Mucosa of rectum (tissue), 2 donors: ENCODE measurements at regions not wholly inside any gene's neighbourhood (a gene's known extent, or its start where the extent isn't known, plus 50 kb on each side); places are given as distances from the start of the nearest gene placed in this dataset.

Experiments used
- H3K27ac ChIP-seq, 2 donors: one replicate each; pipeline ENCODE4 v1.7.0; 2013; ENCODE audit warnings: inconsistent platforms in 2 of 2, low read depth in 2 of 2, low read length in 2 of 2
- H3K27me3 ChIP-seq, 2 donors: one replicate each; pipeline ENCODE4 v1.7.0; 2013; ENCODE audit warnings: low read length in 2 of 2; ENCODE audit not compliant: control insufficient read depth in 2 of 2, insufficient read depth in 2 of 2
- H3K36me3 ChIP-seq, 2 donors: one replicate each; pipeline ENCODE4 v1.7.0; 2013; ENCODE audit warnings: low read length in 2 of 2; ENCODE audit not compliant: control insufficient read depth in 2 of 2, insufficient read depth in 2 of 2
- H3K4me1 ChIP-seq, 2 donors: one replicate each; pipeline ENCODE4 v1.7.0; 2013; ENCODE audit warnings: low read length in 2 of 2, mild to moderate bottlenecking in 1 of 2; ENCODE audit not compliant: control insufficient read depth in 2 of 2, insufficient read depth in 2 of 2
- H3K4me3 ChIP-seq, 2 donors: one replicate each; pipeline ENCODE4 v1.7.0; 2013; ENCODE audit warnings: low read length in 2 of 2
- H3K9ac ChIP-seq, 2 donors: one replicate each; pipeline ENCODE4 v1.7.0; 2013; ENCODE audit warnings: low read length in 2 of 2, low read depth in 1 of 2, mild to moderate bottlenecking in 1 of 2
- H3K9me3 ChIP-seq, 2 donors: one replicate each; pipeline ENCODE4 v1.7.0; 2013; ENCODE audit warnings: low read length in 2 of 2; ENCODE audit not compliant: control insufficient read depth in 2 of 2
- donor health status: healthy.
- donor health status: Normal muscosa, but diverticular disease.

DNA sequence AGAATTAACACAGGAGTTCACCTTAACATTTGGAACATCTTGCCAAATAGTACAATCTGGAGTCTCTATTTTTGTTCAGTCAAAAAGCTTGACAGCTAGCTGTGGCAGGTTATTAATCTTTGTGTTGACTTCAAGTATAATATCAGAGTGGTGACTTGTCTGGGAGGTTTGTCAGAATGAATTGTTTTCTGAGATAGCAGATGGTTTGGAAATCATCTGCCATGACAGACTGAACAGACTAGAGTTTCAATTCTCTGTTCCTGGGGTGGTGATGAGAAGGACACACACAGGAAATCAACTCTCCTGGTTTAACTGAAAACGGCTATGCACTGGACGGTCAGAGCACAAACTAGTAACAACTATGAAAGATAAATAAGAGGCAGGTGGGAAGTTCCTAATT is 203.3 kb upstream of the EMCN start:
- Histone ChIP-seq H3K9me3 (no peaks in the 10 kb centered on the region), H3K4me1 (no peaks in the 10 kb centered on the region), H3K27me3 (no peaks in the 10 kb centered on the region), H3K36me3 (no peaks in the 10 kb centered on the region), H3K27ac (no peak overlapping the region), H3K4me3 (no peak overlapping the region), H3K9ac (no peak overlapping the region)

DNA sequence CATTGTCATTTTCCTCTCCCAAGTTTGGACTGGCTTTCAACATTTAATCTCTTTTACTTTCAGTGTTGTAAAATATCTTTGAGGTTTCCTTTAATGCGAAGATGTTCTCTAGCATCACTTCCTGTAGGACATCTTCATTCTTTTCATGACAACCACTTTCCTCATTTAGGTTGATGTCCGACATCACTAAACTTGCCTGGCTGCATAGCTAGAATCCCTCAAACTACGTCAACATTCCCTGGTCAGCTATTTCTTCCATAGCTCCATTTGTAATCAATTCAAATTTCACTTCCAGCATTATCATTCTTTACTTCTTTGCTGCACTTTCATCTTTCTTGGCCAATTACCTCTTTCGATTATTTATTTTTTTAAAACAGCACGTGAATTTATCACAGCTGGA is 198.6 kb upstream of the EMCN start:
- Histone ChIP-seq H3K36me3 (no peaks in the 10 kb centered on the region), H3K4me3 (no peak overlapping the region), H3K4me1 (no peaks in the 10 kb centered on the region), H3K27me3 (no peaks in the 10 kb centered on the region), H3K9ac (no peak overlapping the region), H3K9me3 (no peaks in the 10 kb centered on the region), H3K27ac (no peak overlapping the region)

DNA sequence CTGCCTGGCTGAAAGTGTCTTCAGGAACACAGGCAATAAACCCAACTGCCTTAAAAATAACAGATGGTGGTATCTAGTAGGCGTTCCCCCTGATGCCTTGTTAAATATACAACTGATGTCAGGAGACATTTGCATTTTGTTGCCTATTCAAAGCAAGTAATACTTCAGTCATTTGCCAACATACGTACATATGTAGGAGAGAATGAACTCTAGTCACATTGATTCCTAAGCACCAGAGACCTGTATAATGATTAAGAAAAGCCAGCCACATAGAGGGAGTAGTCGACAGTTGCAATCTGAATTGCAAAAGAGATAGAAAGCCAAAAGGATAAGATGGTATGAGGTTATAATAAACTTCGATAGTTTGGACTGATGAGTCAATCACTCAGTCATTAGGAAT is 191.0 kb upstream of the EMCN start:
- Histone ChIP-seq H3K4me1 (no peaks in the 10 kb centered on the region), H3K27me3 (no peaks in the 10 kb centered on the region), H3K4me3 (no peak overlapping the region), H3K9ac (no peak overlapping the region), H3K36me3 (no peaks in the 10 kb centered on the region), H3K9me3 (no peaks in the 10 kb centered on the region), H3K27ac (no peak overlapping the region)

DNA sequence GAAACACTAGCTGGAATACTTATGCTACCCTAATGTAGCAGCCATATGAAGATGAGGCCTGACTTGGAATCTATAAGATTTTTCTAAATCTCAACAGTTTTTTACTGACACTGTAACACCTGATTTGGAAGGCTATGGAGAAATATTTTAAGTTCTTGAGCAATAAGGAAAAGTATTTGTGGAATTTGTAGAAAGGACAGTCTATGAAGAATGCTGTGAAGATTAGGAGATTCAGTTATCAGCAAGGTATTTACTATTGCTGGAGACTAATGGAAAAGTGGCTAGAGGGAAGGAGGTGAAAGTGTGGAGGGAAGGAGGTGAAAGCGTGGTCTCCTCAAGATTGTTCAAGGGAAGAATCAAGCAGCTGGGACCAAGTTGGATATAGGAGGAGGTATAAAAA is 190.0 kb upstream of the EMCN start:
- Histone ChIP-seq H3K9ac (no peak overlapping the region), H3K36me3 (no peaks in the 10 kb centered on the region), H3K4me1 (no peaks in the 10 kb centered on the region), H3K27ac (no peak overlapping the region), H3K9me3 (no peaks in the 10 kb centered on the region), H3K27me3 (no peaks in the 10 kb centered on the region), H3K4me3 (no peak overlapping the region)

DNA sequence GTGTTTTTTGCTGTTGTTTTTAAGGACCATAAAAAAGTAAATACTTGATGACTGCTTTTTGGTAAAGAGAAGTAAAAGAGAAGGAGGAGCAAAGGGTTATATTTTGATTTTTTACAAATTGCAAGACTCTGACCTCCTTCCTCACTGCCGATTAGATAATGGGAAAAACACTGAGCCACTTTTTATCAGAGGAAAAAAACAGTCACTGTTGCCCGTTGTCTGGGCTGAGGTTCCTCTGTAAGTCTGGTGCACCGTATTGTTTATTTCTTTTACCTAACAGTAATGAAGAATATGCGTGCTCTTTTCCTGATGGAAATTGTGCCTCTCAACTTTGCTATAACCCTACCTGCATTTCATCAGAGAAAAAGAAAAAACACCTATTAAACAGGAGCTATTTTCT is 178.7 kb upstream of the EMCN start:
- no peaks in the 10 kb centered on the region for H3K27me3 ChIP-seq
- no peaks in the 10 kb centered on the region for H3K4me1 ChIP-seq
- no peaks in the 10 kb centered on the region for H3K36me3 ChIP-seq
- H3K4me3 ChIP-seq: no peak overlapping the region
- no peak overlapping the region for H3K9ac ChIP-seq
- H3K27ac ChIP-seq: no peak overlapping the region
- H3K9me3 ChIP-seq: no peaks in the 10 kb centered on the region

DNA sequence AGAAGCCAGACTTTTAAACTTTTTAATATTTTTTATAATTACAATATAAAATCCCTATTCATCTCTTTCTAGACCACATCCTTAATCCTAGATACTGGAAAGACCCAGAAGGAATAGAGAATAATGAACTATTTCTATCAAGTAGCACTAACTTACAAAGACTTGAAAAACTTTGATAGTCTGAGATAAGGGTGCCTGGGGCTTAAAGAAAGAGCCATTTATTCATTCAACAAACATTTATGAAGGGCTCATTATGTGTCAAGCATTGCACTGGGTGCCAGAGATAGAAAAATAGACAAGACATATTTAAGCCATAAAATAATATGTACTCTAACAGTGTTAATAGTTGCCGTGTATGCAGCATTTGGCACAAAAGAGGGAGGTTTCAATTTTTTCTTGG is 178.0 kb upstream of the EMCN start:
- Histone ChIP-seq H3K4me1 (no peaks in the 10 kb centered on the region), H3K27me3 (no peaks in the 10 kb centered on the region), H3K36me3 (no peaks in the 10 kb centered on the region), H3K9ac (no peak overlapping the region), H3K4me3 (no peak overlapping the region), H3K27ac (no peak overlapping the region), H3K9me3 (no peaks in the 10 kb centered on the region)

DNA sequence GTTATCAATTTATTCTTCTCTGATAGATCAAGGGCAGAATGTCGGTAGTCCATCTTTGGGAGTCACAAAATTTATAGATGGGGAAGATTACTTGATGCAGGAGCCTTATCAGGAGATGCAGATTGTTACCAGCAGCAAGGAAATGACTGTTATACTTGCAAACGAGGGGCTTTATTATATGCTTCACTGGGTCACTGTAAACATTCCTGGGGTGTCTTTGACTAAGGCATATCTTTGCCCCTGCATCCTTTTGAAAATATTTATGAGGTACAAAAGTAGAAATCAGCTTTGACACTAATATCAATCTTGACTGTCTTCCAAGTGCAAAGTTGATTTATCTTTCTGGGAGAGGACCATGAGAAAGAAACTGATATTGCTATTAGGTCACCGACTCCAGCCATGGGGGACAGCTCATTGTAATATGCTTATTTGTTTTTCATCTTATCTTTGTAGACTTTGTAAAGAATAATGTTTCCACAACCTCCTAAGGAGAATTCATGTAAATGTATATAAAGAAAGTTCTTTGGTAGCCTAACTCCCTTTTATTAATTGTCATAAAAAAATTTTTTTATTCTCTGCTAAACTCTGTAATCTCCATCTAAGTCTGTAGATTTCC is 177.3 kb upstream of the EMCN start:
- no peaks in the 10 kb centered on the region for H3K9me3 ChIP-seq
- no peak overlapping the region for H3K9ac ChIP-seq
- H3K27ac ChIP-seq: no peak overlapping the region
- H3K4me3 ChIP-seq: no peak overlapping the region
- H3K4me1 ChIP-seq: no peaks in the 10 kb centered on the region
- H3K27me3 ChIP-seq: no peaks in the 10 kb centered on the region
- H3K36me3 ChIP-seq: no peaks in the 10 kb centered on the region

DNA sequence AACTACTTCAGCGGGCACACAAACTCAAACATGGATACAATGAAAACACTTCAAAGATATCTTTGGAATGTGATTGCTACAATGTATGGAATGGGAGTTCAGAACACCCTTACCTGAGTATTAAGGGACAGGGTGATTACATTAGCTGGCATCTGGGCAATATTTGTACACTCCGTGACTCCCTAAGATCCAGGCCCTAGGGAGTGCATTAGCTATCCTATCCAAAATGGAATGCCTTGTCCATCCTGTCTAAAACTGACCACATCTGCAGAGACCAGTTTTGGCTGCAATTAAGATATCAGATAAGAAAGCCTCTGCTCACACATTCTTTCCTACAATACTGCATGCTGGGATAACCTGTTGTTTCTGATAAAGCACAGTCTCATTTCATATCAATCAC is 176.6 kb upstream of the EMCN start:
- Histone ChIP-seq H3K9me3 (no peaks in the 10 kb centered on the region), H3K36me3 (no peaks in the 10 kb centered on the region), H3K27ac (no peak overlapping the region), H3K4me3 (no peak overlapping the region), H3K27me3 (no peaks in the 10 kb centered on the region), H3K4me1 (no peaks in the 10 kb centered on the region), H3K9ac (no peak overlapping the region)

DNA sequence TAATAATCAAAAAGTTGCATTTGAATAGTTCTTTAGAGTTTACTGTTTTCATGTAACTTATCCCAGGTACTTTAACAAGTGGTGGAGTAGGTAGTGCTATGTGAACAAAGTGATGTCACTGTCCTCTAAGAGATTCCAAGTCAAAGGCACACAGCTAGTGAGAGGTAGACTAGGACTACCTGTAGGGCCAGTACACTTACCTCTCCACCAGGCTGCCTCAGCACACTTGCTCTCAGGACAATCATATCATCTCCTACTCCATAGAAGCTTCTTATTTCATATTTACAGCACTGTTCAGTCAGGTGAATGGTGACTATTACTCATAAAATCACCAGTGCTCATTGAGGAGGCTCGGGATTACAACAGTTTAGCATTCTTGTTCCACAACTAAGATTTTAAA is 173.0 kb upstream of the EMCN start:
- Histone ChIP-seq H3K36me3 (no peaks in the 10 kb centered on the region), H3K9ac (no peak overlapping the region), H3K4me3 (no peak overlapping the region), H3K9me3 (no peaks in the 10 kb centered on the region), H3K4me1 (no peaks in the 10 kb centered on the region), H3K27me3 (no peaks in the 10 kb centered on the region), H3K27ac (no peak overlapping the region)

DNA sequence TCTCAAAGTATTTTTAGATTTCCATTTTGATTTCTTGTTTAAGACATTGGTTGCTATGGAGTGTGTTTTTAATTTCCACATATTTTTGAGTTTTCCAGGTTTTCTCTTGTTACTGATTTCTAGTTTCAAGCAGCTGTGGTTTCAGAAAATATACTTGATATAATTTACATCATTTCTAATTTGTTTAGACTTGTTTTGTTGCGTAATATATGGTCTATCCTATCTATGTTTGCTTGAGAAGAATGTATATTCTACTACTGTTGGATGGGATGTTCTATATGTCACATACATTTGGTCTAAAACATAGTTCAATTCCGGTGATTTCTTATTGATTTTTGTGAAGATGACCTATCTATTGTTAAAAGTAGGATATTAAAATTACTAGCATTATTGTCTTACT is 170.5 kb upstream of the EMCN start:
- H3K27me3 ChIP-seq: no peaks in the 10 kb centered on the region
- H3K27ac ChIP-seq: no peak overlapping the region
- H3K36me3 ChIP-seq: no peaks in the 10 kb centered on the region
- no peaks in the 10 kb centered on the region for H3K9me3 ChIP-seq
- H3K4me1 ChIP-seq: no peaks in the 10 kb centered on the region
- H3K9ac ChIP-seq: no peak overlapping the region
- H3K4me3 ChIP-seq: no peak overlapping the region
